ENCODE measurements at regions not wholly inside any gene's neighbourhood (a gene's known extent, or its start where the extent isn't known, plus 50 kb on each side); places are given as distances from the start of the nearest gene placed in this dataset.

- no peak overlapping the region for H3K4me3 ChIP-seq (ENCODE audit: control insufficient read depth, low read depth, low read length)
- DNase-seq (ENCODE audit: low read depth) = no peak
- TF ChIP-seq CTCF (IDR thresholded peaks at IDR 0.05; ENCODE audit: control insufficient read depth, insufficient read depth, low read depth, low read length, missing control alignments) = no peak
Measured at GRCh38 chr19:30145467-30145866, 203.4 kb downstream of the URI1 start.

- no peak for TF ChIP-seq CTCF (IDR thresholded peaks at IDR 0.05; ENCODE audit: control insufficient read depth, insufficient read depth, low read depth, low read length, missing control alignments)
- no peak overlapping the region for H3K4me3 ChIP-seq (ENCODE audit: control insufficient read depth, low read depth, low read length)
- no peak for DNase-seq (ENCODE audit: low read depth)
Measured at GRCh38 chr19:30146346-30146745, 204.3 kb downstream of the URI1 start.

GRCh38 chr19:30148039-30148790, 206.2 kb downstream of the URI1 start:
- no peak for DNase-seq (ENCODE audit: low read depth)
- no peak for TF ChIP-seq CTCF (IDR thresholded peaks at IDR 0.05; ENCODE audit: control insufficient read depth, insufficient read depth, low read depth, low read length, missing control alignments)

GRCh38 chr19:30148803-30149202, 206.8 kb downstream of the URI1 start:
- DNase-seq (ENCODE audit: low read depth) = no peak

More at GRCh38 chr19:30148039-30148790, 206.2 kb downstream of the URI1 start:
- no peak overlapping the region for H3K4me3 ChIP-seq (ENCODE audit: control insufficient read depth, low read depth, low read length)

GRCh38 chr19:30149300-30149699, 207.3 kb downstream of the URI1 start:
- TF ChIP-seq CTCF (IDR thresholded peaks at IDR 0.05; ENCODE audit: control insufficient read depth, insufficient read depth, low read depth, low read length, missing control alignments) = no peak
- H3K4me3 ChIP-seq (ENCODE audit: control insufficient read depth, low read depth, low read length) = no peak overlapping the region
- no peak for DNase-seq (ENCODE audit: low read depth)

More at GRCh38 chr19:30148803-30149202, 206.8 kb downstream of the URI1 start:
- H3K4me3 ChIP-seq (ENCODE audit: control insufficient read depth, low read depth, low read length) = no peak overlapping the region
- no peak for TF ChIP-seq CTCF (IDR thresholded peaks at IDR 0.05; ENCODE audit: control insufficient read depth, insufficient read depth, low read depth, low read length, missing control alignments)

GRCh38 chr19:30150626-30151025, 208.6 kb downstream of the URI1 start:
- TF ChIP-seq CTCF (IDR thresholded peaks at IDR 0.05; ENCODE audit: control insufficient read depth, insufficient read depth, low read depth, low read length, missing control alignments) = no peak
- no peak overlapping the region for H3K4me3 ChIP-seq (ENCODE audit: control insufficient read depth, low read depth, low read length)
- no peak for DNase-seq (ENCODE audit: low read depth)
